NCI-H526 treated with DMSO at 0.1 percent for 48 hours (cell line): ENCODE measurements at regions not wholly inside any gene's neighbourhood (a gene's known extent, or its start where the extent isn't known, plus 50 kb on each side); places are given as distances from the start of the nearest gene placed in this dataset.
A peak's percentile ranks its signal among the peaks of the same experiment; 100 is the strongest.

ENCODE experiments used
- DNase-seq: peaks from one replicate; lab custom pipeline; 2025; lab: John Stamatoyannopoulos, UW

DNA sequence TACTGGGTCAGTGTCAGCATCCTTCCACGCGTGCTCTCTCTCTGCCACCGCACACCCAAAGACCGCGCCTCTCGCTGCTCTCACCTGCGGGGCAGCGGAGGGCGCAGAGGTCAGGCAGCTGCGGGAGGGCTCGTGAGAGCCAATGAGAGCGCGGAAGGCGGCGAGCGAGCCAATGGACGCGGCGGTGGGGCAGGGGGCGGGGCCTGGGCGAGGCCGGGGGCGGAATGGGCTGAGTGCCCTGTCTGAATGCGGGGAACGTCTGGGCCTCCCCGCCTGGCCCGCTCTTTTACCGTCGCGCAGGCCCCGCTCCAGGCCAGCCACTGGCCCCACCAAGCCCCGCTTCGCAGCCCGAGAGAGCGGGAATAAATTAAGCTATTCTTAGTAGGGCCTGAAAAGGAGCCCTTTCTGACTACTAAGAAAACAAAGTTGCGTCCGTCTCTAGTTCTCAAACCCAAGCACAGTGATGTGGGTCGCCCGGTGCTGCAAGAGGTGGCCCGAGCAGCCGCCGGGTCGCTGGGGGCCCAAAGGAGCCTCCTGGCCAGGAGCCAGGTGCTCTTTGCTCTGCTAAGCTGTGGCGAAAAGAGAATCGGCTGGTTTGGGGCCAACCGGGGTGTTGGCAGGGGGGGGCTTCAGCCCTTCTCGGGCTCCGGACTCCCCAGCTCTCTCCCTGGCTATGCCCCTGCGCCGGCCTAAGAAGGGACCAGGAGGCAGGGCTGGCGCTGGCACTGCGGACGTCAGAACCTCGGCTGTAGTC, 81.1 kb upstream of the GLI2 start:
- DNase-seq = no peak

DNA sequence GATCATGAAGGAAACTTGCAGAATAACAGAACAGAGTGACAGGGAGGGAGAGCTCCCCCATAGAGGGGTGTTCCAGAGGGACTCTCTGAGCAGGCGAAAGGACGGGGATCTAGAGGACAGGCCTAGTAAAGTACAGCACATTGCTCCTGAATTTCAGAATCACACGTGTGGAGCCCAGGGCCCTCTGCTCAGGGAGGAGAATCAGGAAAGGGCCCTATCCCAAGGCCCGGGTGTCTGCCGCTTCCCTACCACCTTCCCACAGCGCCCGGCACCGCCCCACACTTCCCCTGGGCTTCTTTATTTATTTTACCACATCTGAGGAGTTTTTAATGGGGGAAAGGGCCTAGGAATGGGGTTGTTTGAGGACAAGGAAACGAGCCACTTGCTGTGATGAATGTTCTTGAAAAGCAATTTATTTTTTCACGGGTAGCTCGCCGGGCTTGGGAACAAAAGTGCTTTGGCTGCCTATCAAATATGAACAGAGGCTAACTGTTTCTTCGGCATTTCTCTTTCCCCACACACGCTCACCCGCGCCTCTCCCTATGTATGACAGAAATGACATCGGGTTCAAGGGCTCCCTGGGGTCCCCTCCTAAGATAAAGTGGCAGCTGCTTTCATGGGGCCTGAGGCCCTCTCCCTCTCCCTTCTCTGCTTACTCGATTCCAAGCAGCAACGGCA, 79.3 kb upstream of the GLI2 start:
- no peak for DNase-seq

DNA sequence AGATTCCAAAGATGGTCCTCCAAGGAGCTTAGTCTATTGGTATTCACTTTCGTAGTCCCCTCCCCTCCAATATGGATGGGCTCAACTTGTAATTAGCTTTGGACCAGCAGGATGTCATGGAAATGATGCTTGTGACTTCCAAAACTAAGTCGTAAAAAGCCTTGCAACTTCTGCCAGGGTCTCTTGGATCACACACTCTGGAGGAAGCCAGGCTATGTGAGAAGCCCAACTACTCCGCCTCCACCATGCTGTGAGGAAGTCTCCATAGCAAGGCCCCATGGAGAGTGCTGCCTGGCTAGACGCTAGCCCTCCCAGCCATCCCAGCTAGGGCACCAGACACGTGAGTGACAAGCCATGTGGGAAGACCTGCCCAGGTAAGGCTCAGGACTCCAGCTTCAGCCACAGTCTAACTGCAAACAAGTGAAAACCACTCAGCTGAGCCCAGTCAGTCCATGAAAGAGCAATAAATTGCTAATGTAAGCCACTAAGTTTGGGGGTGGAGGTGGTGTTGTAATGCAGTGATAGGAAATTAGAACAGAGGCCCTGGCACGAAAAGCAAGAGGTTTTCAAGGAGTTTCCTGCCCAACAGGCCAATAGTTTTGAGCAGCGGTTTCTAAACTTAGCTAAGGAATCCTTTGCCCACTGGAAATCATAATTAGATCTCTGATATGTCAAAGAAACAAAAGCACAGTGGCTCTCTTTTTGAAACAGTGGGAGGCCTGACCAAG, 77.5 kb upstream of the GLI2 start:
- no peak for DNase-seq

DNA sequence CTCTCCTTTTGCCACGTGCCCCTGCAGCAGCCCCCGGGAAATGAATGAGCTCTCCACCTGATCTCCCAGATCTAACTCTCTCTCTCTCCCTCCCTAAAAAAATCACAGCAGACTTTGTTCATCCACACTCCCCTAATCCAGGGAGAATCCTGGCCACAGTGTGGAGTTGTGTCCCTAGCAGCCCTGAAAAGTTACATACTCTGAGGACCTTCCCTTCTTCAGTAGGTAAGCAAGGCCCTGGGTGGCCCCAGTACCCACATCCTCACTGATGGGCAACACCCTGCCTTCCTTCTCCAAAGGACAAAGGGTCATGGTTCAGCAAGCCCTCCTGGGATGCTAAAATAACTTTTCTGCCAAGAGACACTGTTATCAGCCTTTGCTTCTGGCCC, 76.9 kb upstream of the GLI2 start:
- DNase-seq = no peak

DNA sequence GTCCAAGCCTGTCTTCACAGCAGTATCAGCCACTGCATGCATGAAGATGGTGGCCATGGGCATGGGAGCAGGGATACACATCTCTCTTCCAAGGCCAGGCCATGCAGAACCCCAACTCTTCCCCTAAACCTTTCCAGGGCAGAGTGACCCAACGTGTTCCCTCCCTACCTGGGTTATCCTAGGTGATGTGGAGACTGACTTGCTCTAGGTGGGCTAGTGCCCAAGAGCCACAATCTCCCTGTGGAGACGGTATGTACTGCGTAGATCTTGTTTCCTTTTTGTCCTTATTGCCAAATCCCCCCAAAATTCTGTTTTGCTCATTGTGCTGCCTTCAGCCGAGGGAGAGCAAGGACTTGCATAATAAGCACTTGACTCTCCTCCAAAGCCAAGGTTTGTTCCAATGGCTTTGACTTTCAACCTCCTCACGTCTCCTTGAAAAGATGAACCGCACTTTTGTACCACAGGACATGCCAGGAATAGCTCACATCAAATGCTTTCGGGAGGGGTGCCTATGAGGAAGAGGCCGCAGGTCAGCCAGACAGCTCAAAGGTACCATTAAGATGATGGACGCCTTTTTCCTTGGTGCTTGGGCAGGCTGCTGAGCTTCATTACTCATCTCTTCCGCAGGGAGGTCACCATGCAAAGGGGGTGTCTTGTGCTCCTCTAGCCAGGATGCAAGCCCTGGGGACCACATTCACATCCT, 76.2 kb upstream of the GLI2 start:
- DNase-seq = no peak

DNA sequence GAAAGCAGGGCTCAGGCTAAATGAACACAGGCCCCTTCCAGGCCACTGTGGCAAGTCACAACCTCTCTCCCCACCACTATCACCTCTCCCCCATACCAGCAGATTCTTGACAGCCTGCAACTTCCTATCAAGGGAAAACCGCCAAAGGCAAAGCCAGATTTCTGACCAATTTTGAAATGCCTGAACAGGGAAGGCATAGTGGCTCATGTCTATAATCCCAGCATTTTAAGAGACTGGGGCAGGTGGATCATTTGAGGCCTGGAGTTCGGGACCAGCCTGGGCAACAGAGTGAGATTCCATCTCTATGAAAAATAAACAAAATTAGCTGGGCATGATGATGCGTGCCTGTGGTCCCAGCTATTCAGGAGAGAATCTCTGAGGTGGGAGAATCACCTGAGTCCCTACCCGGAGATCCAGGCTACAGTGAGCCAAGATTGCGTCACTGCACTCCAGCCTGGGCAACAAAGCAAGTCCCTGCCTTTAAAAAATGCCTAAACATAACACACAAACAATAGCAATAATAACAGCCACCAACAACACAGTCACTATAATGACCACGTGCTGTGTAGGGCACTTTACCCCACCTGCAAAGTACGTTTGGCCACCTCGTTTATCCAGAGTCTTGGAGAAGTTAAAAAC, 75.5 kb upstream of the GLI2 start:
- DNase-seq = no peak

DNA sequence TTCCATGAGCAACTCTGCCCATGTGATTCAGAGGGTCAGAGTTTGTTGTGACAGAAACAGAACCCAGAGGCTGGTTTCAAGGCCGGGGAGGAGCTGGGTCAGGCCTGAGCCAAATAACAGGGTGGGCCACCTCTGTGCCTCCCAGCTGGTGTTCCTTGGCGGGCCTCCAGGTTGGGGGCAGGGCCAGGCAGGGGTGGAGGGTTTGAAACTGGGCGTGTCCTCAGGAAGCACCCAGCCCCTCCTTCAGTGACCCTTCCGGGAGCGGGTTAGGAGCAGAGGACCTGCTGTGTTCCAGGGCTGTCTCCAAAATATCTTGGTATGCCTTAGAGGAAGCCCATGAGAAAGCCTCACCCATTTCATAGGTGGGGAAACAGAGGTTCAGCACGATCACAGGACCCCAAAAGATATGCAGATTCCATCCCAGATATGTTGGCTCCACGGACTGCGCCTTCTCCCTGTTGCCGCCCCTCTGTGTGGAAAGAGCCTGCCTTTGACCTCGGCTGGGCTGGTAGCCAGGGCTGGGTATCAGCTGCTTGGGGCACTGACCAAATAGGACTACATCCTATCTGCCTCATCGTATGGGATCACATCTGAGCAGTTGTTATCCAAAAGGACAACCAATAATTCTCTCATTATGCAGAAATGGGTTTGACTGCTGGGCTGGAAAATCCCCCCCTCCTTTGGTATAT, 74.8 kb upstream of the GLI2 start:
- no peak for DNase-seq

DNA sequence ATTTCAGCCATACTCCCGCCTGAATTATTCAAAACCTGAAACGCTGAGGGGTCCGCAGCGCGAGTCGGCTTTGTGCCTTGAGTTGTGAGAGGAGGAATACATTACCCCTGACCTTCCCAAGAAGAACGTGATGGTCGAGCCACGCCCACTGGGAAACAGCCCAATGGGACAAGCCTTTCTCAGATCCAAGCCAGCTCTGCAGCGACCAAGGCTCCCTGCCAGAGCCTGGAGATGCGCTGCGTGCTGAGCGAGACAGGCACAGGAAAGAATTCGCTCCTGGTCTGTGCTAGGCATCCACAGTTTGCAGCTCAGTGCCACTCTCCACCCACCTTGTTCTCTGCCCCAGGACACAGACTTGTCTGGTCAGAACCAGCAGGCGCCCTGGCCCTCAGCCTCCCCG, 74.1 kb upstream of the GLI2 start:
- peak; percentile 68 for DNase-seq

DNA sequence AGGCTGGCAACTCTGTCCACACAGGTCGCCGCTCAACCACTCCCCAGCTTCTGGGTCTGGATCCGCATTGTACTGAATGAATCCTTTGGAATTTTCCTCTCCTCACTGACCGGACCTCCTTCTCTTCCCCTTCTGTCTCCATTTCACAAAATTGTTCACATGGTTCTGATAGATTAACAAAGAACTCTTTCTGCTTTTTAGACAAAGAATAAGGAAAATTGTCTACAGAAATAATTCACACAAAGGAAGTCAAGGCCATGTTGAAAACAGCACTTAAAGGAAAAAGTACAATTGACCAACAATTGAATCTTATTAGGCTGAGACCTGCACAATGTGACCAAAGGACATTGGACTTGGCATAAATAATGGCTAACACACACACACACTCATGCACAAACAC, 73.6 kb upstream of the GLI2 start:
- DNase-seq = no peak

DNA sequence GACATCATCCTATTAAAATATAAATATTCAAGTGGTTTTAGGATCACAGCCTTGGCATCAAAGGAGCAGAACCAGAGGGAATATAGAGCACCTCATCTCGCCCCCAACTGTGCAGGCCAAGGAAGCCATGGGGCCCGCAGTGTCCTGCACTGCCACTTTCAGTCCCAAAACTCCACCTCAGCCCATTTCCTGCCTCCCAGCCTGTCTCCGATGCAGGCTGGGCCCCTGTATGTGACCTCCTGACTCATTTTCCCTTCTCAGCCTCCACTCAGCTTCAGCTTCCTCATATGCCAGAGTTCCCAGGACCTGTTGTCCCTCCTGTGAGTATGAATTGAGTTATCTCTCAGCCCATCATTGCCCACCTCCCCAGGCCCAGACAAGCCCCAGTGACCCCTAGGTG, 72.9 kb upstream of the GLI2 start:
- DNase-seq = no peak

DNA sequence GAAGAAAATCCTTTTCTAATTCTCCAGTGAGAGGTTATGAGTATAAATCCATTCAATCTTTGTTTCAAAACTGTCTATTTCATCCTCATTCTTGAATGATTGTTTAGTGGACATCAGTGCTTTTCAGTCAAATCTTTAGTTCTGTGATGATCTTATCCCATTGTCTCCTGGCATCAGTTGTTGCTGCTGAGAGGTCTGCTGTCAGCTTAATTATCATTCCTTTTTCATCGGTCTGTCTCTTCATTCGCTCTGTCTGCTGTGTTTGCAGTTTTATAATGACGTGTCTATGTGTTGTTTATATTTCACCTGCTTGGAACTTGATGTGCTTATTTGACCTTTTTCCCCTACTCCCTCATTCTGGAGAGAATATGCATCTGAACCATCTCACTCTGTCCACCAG, 69.2 kb upstream of the GLI2 start:
- DNase-seq = no peak

DNA sequence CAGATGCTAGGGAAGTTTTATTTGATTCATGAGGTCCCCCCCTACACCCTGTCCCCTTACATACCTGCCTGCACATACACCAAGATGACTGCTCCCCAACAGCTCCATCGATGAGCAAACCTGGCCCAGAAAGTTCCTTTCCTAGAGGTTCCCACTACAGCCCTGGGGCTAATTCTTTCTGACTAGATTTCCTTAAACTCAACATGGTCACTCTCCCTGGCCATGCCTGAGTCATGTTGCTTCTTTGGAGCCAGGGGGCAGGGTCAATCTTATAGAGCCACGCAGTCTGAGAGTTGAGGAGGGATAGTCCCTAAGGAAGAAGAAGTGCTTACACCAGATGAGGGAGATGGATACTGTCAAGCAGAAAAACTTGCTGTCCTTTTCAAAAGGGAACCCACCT, 67.7 kb upstream of the GLI2 start:
- DNase-seq = no peak

DNA sequence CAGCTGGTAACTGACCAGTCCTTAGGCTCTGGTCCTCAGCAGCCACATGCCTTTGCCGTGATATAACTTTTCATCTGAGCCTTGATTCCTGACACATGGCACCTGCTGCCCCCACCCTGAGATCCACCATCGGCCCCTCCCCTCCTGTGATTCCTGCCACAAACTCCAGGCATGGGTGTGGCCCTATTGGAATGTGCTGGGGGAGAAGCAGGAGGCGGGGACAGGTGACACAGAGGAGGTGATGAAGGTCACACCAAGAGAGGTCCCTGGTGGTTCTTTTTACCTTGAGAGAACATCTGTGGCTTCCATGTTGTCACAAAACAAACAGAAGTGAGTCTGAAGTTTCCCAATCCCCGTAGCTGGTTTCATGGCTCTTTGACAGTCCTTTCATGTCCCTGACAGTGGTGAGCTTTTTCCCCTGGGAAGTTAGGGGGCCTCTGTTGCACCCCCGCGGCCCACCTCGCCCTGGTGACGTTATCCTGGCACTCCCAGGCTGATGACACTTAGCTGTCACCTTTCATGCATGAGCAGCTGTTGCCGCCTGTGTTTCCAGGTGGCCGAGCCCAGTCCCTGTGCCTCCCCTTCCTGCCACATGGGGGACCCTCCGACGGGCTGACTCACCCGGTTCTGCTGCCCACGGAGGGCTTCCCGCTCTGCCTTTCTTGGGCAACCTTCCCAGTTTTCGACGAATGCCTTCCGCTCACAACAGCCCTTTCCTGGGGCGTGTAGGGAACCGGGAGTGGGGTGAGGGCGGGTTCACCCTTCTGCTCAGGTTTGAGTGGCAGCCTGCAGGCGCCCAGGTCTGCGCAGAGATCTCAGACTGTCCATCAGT, 66.3 kb upstream of the GLI2 start:
- DNase-seq = peak; percentile 8

DNA sequence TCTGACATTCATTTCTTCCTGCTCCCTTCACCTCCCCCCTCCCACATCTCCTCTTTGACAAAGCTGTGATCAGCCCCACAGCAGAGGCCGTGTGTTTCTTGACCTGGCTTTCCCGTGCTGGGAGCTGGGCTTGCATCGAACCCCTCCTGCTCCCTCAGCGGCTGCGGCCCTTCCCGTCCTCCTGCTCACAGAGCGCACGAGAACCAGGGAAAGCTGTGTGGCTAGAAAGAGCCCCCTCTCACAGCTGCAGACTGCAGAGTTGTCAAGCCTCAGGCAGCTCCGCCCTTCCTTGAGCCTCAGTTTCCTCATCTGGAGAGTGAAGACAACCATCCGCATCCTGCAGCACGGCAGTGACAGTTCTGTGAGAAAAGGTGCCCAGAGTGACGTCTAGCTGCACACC, 65.7 kb upstream of the GLI2 start:
- DNase-seq = no peak

DNA sequence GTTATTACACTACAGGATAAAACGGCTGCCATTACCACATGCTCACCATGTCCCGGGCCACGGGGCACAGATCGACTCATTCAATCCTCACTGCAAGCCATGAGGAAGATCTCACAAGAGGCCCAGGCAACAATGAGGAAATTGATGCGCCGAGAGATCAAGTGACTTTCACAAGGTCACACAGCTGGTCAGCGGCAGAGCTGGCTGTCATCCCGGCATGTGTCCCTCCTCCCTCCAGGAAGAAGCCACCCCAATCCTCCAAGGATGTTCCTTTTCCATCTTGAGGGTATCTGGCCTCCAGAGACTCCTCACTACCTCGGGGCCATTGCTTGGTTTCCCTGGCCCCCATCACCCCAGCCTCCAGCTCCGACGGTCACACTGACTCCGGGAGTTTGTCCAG, 65.3 kb upstream of the GLI2 start:
- DNase-seq = no peak

DNA sequence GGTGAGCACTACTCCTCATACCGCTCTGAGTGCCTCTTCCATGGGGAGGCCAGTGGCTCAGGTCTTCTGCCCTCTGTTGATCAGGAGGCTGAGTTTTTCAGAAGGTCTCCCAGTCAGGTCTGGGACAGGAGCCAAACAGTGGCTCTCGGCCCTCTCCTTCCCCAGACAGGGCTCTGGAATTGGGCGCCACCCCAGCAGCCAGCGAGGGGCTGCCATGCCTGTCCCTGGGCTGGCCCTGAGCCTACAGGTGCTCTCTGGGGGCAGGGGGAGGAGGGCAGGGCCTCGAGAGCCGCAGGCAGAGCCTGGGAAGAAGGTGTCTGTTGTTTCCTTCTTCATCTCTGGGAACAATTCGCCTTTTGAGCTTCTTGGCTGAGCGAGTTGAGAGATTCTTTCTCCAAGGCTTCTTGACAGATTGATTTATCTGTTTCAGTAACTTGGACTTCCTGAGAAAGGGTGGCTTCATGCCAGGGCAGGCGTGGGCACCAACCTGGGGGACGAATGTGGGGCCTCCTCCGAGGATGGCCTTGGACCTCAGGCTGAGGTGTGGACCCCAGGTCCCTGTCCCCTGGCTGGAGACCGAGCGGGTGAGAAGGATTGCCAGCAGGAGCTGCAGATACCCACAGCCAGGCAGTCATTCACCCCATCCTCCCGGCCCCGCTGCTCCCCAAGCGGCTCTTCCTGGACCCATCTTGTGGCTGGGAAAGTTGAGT, 64.7 kb upstream of the GLI2 start:
- DNase-seq = no peak

DNA sequence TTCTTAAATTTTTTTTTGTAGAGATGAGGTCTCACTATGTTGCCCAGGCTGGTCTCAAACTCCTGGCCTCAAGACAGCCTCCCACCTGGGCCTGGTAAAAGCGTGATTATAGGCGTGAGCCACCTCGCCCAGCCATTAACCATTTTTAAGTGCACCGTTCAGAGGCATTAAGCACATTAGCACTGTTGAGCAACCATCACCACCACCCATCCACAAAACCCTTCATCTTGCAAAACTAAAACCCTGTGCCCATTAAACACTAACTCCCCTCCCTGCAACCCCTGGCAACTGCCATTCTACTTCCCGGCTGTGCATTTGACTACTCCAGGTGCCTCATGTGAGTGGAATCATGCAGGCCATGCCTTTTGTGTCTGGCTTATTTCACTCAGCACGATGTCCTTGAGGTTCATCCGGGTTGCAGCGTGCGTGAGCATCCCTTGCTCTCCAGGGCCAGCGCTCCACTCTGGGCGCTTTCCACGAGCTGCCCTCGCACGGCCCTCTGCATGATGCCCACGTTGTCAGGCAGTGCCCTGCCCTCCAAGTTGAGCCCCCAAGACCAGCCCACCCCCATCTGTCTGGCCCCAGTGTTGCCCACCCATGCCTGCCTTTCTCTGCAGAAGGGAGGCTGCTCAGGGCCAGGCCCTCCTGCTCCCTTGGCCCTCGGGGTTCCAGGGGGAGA, 63.0 kb upstream of the GLI2 start:
- no peak for DNase-seq

DNA sequence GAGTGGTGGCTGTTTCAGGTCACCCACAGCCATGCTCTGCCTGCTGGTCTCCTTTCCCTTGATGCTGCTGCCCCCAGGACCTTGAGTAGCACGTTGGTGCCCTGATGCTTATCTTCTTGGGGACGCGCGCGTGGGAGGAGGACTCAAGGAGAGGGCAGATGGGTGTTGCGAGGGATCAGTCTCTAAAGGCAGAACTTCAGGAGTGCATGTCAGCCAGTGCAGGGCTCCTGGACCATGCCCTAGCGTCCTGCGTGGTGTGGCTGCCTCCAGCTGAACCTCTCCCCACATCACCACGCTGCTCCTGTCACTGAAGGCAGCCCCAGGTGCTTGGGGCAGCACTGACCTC, 62.5 kb upstream of the GLI2 start:
- no peak for DNase-seq

DNA sequence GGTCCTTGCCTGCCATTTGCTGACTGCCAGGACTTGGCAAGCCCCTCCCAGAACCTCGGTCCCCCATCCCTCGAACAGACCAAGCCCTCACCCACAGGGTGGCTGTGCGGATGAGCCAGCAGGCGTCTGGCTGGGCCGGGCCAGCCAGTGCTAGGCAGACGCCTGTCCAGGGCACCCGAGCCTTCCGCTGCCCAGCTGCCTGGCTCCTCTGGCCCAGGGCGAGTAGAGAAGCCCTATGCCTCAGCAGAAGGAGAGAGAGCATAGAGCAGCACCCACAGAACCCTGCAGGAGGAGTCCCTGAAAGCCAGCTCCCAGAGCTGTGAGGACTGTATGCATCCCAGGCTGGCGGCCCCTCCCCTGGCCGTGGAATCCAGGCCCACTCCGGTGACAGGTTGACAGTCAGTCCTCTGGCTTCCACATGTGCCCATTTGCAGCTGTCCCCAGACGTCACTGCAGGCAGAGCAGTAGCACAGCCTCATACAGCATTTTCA, 62.1 kb upstream of the GLI2 start:
- DNase-seq = no peak
